Umbilical cord (tissue), 1 donor: ENCODE measurements at regions not wholly inside any gene's neighbourhood (a gene's known extent, or its start where the extent isn't known, plus 50 kb on each side); places are given as distances from the start of the nearest gene placed in this dataset.
A peak's percentile ranks its signal among the peaks of the same experiment; 100 is the strongest.

Experiments used
- DNase-seq: peaks from one replicate; pipeline ENCODE4 v3.0.0-alpha.2; 2015; ENCODE audit warnings: low spot score

DNA sequence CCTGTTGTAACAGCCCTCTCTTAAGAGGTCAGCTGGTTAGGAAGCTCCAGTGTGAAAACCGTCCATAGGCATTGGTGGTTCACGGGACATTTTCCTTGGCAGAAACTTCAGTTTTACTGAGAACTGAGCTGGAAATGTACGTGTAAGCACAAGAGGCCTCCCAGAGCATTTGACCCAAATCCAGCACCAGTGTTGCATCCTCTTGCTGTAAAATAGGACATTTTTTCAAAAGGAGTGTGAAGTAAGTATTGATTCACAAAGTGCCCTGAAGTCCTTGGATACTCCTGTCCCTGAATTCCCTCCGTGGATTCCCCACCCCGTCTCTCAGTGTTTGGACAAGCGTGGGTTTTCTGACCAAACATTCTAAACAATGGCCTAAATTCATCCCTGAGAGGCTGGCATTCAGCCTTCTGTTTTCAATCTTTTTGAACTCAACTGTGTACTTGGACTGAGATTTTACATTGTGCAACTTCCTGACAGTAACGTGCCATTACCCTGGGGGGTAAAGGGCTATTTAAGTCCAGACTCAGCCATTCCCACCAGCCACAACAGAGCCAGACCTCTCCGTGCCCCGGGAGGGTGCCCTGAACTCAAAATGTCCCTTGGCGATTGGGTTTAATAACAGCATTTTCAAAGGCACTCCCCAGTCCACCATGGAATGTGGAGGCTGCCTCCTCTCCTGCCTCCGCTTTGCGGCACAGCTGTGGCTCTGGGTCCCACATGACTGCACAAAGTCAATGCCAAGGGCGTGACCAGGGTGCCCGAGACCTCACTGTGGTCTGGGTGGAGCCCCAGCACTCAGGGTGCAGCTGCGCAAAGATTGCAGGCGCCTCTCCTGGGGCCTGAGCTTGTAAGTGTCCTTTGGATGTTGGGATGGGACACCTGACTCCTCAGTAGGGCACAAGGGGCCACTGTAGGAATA lies 92.7 kb upstream of the AFDN start:
- DNase-seq = peak; percentile 77

DNA sequence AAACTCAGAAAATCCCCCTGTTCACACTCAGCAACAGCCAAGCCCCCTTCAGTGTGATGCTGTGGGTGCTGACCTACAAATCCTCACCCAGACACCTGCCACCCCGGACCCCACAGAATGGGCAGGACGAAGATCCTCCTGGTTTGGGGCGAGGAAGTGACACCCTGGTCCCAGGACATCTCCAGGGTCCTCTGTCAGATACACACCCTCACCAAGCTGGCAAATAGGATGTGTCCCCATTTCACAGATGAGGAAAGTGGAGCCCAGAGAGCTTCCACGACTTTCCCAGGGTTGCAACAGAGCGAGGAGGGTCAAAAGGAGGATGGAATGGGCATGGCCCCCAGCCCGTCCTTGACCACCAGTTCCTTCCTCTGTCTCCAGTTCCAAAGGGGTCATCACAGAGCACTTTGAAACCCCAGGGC lies 92.0 kb upstream of the AFDN start:
- DNase-seq = no peak

- DNase-seq = peak; percentile 52
These were observed 91.4 kb upstream of the AFDN start for GRCh38 chr6:167735084-167735950.

- DNase-seq = no peak
These were observed 90.8 kb upstream of the AFDN start for GRCh38 chr6:167735951-167736288.

GRCh38 chr6:167736486-167737204 lies 90.1 kb upstream of the AFDN start:
- DNase-seq = peak; percentile 73

DNA sequence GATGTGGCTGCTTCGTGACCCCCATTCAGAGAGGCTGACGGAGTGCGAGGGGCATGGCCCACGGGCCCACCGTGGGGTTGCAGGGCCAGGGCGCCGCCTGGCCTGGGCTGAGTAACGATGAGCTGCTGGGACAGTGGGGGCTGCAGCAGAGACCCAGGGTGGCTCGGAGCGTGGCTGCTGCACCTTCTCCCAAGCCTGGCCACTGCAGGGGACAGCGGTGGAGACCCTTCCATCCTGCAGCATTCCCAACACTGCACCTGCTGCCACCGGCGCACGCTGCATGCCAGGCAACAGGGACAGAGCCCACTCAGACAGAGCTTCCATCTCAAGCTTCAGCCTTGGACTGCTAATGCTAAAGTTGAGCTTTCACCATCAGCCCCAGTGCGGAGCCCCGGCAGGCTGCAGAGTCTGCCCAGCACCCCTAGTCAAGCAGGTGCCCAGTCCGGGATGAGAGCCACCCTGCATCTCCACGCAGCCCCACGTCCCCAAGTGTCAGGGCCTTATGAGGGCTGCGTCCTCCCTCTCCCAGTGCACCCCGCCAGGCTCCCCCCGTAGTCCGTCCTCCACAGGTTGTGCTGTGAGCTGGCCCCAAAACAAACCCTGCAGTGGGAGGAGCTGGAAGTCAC lies 89.4 kb upstream of the AFDN start:
- DNase-seq = no peak

DNA sequence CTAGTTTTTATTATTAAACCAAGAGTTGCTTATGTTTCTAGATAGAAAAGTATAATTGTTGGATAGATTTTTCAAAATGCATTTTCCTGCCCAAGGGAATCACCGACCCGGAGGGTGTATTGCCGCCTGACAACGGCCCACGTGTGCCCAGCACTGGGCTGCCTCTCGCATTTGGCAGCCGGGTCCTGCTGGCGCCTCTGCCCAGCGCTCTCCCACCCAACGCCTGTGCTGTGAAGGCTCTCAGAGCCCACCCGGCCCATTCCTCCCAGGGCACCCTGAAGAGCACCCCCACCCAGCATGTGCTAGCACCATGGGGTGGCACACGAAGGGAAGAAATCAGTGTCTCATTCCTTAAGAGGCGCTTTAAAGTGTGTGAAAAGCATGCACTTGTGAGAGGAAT lies 88.3 kb upstream of the AFDN start:
- DNase-seq = no peak

- no peak for DNase-seq
These were observed 86.8 kb upstream of the AFDN start for GRCh38 chr6:167739721-167740475.

- DNase-seq = no peak
These were observed 83.9 kb upstream of the AFDN start for GRCh38 chr6:167742719-167743303.

- DNase-seq = peak; percentile 95
These were observed 81.7 kb upstream of the AFDN start for GRCh38 chr6:167744681-167745669.

- peak; percentile 78 for DNase-seq
These were observed 80.9 kb upstream of the AFDN start for GRCh38 chr6:167745670-167746389.

GRCh38 chr6:167746390-167746907 lies 80.3 kb upstream of the AFDN start:
- no peak for DNase-seq

DNA sequence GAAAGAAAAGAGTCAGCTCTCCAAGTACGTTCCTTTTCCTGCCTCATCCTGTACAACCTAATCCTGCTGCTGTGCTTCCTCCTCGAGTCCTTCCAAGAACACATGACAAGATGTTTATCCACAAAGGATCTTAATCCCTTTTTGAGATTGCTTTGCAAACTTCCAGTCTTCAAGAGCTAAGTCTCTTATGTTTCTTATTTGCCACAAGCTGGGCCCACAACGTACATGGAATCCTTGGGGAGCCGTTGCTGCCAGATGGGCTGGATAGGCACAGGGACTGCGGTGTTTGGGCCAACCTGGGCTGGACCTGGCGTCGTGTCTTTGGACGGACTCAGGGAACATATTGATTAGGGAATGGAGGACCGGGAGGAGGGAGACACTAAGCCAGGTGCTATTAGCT lies 79.7 kb upstream of the AFDN start:
- DNase-seq = peak; percentile 69

- DNase-seq = no peak
These were observed 79.1 kb upstream of the AFDN start for GRCh38 chr6:167747645-167748044.

DNA sequence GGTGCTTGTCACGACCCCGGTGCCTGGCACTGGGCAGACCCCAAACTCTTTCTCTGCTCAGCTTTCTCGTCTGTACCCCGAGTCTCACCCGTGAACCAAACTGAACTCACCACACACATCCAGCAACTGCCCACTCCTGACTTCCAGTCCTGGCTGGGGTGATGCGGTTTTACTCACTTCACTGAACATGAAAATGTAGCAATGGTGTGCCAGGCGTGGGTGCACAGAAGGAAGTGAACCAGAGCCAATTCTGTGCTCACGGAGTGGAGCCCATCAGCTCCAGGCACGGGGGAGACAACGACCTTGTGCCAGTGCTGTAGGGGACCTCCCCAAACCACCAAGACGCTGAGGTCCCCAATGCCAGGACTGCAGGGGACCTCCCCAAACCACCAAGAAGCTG lies 78.7 kb upstream of the AFDN start:
- no peak for DNase-seq

- no peak for DNase-seq
These were observed 78.0 kb upstream of the AFDN start for GRCh38 chr6:167748458-167749379.

- peak; percentile 62 for DNase-seq
These were observed 75.8 kb upstream of the AFDN start for GRCh38 chr6:167750956-167751358.
